GM23338 (cell line): ENCODE measurements at regions not wholly inside any gene's neighbourhood (a gene's known extent, or its start where the extent isn't known, plus 50 kb on each side); places are given as distances from the start of the nearest gene placed in this dataset.
A peak's percentile ranks its signal among the peaks of the same experiment; 100 is the strongest.

Experiments
- ATAC-seq: fragments of 200-7000 bp; cut with Tn5 transposase; 3 replicates; pipeline ENCODE4 v1.9.1; 2020
- DNase-seq: peaks from one replicate; pipeline ENCODE4 v3.0.0-alpha.2; 2015; ENCODE audit warnings: low spot score
- H2AFZ ChIP-seq: fragments of 200-600 bp; sonication (generic); 2 replicates; pipeline ENCODE4 v1.8.0; 2016; ENCODE audit warnings: antibody characterized with exemption, mild to moderate bottlenecking, moderate library complexity
- H3F3A ChIP-seq: fragments of 200-600 bp; sonication (generic); replicated peaks from 2 replicates; pipeline ENCODE4 v1.8.0; 2017; ENCODE audit warnings: antibody characterized with exemption, mixed run types, low read depth
- H3K27ac ChIP-seq: fragments of 200-600 bp; sonication (generic); 2 replicates; pipeline ENCODE4 v1.6.1; 2016; ENCODE audit warnings: low read depth
- H3K27me3 ChIP-seq: fragments of 200-600 bp; sonication (generic); 2 replicates; pipeline ENCODE4 v1.8.0; 2016; ENCODE audit warnings: mild to moderate bottlenecking, mixed run types, moderate library complexity; ENCODE audit not compliant: insufficient read depth
- H3K36me3 ChIP-seq: fragments of 200-600 bp; sonication (generic); 2 replicates; pipeline ENCODE4 v1.8.0; 2016; ENCODE audit warnings: mild to moderate bottlenecking; ENCODE audit not compliant: insufficient read depth
- H3K4me1 ChIP-seq: fragments of 200-600 bp; sonication (generic); 2 replicates; pipeline ENCODE4 v1.8.0; 2016; ENCODE audit warnings: mild to moderate bottlenecking, moderate library complexity; ENCODE audit not compliant: insufficient read depth
- H3K4me2 ChIP-seq: fragments of 200-600 bp; sonication (generic); 2 replicates; pipeline ENCODE4 v1.7.1; 2017; ENCODE audit warnings: mixed run types
- H3K4me3 ChIP-seq: fragments of 200-600 bp; sonication (generic); 2 replicates; pipeline ENCODE4 v1.6.1; 2016; ENCODE audit warnings: mixed run types
- H3K79me2 ChIP-seq: fragments of 200-600 bp; sonication (generic); replicated peaks from 2 replicates; pipeline ENCODE4 v1.8.0; 2017; ENCODE audit warnings: mild to moderate bottlenecking; ENCODE audit not compliant: insufficient read depth
- H3K9me2 ChIP-seq: fragments of 200-600 bp; sonication (generic); 2 replicates; pipeline ENCODE4 v1.8.0; 2017; ENCODE audit not compliant: insufficient read depth
- H4K20me1 ChIP-seq: fragments of 200-600 bp; sonication (generic); replicated peaks from 2 replicates; pipeline ENCODE4 v1.8.0; 2017; ENCODE audit warnings: mild to moderate bottlenecking; ENCODE audit not compliant: insufficient read depth
- H3K27ac Mint-ChIP-seq: 2 replicates; pipeline ENCODE4 v1.8.0; 2020; ENCODE audit warnings: inconsistent platforms, mild to moderate bottlenecking, moderate library complexity, mixed read lengths
- H3K27me3 Mint-ChIP-seq: 3 replicates; pipeline ENCODE4 v1.8.0; 2022; ENCODE audit warnings: low read depth, mild to moderate bottlenecking, moderate library complexity, mixed read lengths, inconsistent platforms; ENCODE audit not compliant: insufficient read depth, poor library complexity
- H3K36me3 Mint-ChIP-seq: 3 replicates; pipeline ENCODE4 v1.8.0; 2021; ENCODE audit warnings: low read depth, mild to moderate bottlenecking, inconsistent platforms, moderate library complexity, mixed read lengths
- H3K4me1 Mint-ChIP-seq: 3 replicates; pipeline ENCODE4 v1.8.0; 2020; ENCODE audit warnings: mild to moderate bottlenecking, inconsistent platforms, mixed read lengths
- H3K4me3 Mint-ChIP-seq: 3 replicates; pipeline ENCODE4 v1.8.0; 2021; ENCODE audit warnings: moderate library complexity, mild to moderate bottlenecking, inconsistent platforms, mixed read lengths
- H3K9me3 Mint-ChIP-seq: 3 replicates; pipeline ENCODE4 v1.8.0; 2020; ENCODE audit warnings: moderate library complexity, mild to moderate bottlenecking, inconsistent platforms, mixed read lengths
- EZH2 ChIP-seq: fragments of 200-600 bp; sonication (generic); IDR thresholded peaks from one replicate; pipeline ENCODE4 v1.8.0; 2017; ENCODE audit warnings: antibody characterized with exemption, mild to moderate bottlenecking, low read depth; ENCODE audit not compliant: unreplicated experiment
- EZH2phosphoT487 ChIP-seq: fragments of 200-600 bp; sonication (generic); IDR thresholded peaks from one replicate; pipeline ENCODE4 v1.8.1; 2018; ENCODE audit warnings: antibody characterized with exemption; ENCODE audit not compliant: unreplicated experiment
- JUNB ChIP-seq: IDR thresholded peaks from one replicate; pipeline ENCODE4 v1.6.1; 2016; ENCODE audit warnings: antibody characterized with exemption; ENCODE audit not compliant: unreplicated experiment
- NANOG ChIP-seq: IDR thresholded peaks from 2 replicates; pipeline ENCODE4 v1.6.1; 2016; ENCODE audit warnings: antibody characterized with exemption, borderline replicate concordance
- STAT1 ChIP-seq: IDR thresholded peaks from one replicate; pipeline ENCODE4 v1.6.1; 2016; ENCODE audit warnings: antibody characterized with exemption; ENCODE audit not compliant: unreplicated experiment
- ZNF331 ChIP-seq: fragments of 250-450 bp; sonication (Bioruptor Pico); IDR thresholded peaks from 2 replicates; pipeline ENCODE4 v1.5.0; 2020; ENCODE audit warnings: low read depth, mild to moderate bottlenecking, moderate library complexity
- TF ChIP-seq, protein P1 (sequence below): IDR thresholded peaks from 2 replicates; pipeline ENCODE4 v1.6.1; 2016; ENCODE audit warnings: antibody characterized with exemption
- TF ChIP-seq, protein P2 (sequence below): fragments of 250-450 bp; sonication (Bioruptor Pico); IDR thresholded peaks from 2 replicates; pipeline ENCODE4 v1.5.0; 2020; ENCODE audit warnings: mild to moderate bottlenecking, moderate library complexity

DNA sequence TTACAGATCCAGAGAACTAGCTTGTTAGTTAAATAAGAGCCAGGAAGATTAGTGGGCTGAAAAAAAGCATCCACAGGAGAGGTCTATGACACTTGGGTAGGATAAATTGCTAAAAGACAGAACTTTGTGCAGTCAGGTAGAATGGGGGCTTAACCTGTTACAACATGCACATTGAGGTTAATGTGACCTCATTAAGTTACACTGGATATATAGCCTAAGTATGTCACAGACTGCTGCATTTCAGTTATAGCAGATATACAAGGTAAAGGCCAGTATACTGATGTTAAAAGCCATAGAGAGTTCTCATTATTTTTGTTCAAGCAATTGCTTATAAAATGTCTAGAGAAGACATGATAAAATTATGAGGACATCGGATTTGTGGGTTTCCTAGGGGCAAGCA, 1179.9 kb upstream of the PCDH9 start (continued):
- TF ChIP-seq, protein P1, sequence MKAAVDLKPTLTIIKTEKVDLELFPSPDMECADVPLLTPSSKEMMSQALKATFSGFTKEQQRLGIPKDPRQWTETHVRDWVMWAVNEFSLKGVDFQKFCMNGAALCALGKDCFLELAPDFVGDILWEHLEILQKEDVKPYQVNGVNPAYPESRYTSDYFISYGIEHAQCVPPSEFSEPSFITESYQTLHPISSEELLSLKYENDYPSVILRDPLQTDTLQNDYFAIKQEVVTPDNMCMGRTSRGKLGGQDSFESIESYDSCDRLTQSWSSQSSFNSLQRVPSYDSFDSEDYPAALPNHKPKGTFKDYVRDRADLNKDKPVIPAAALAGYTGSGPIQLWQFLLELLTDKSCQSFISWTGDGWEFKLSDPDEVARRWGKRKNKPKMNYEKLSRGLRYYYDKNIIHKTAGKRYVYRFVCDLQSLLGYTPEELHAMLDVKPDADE = no peak

DNA sequence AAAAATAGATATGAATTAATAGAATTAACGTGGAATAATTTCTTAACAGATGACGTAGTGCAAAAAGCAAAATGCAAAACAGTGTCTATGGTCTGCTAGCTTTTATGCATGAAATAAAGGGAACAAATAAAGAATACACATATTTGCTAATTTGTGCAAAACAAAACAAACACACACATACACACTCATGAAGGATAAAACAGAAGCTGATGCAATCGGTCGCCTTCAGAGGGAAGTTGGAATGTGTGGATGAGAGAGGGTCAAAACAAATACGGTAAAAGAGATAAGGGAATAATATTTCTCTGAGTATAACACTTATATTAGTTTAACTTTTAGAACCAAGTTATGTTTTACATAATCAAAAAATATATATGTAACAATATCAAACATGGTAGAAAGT, 1160.9 kb upstream of the PCDH9 start:
- Mint-ChIP-seq H3K9me3 (no peaks in the 10 kb centered on the region), H3K4me1 (no peaks in the 10 kb centered on the region), H3K27me3 (no peaks in the 10 kb centered on the region), H3K27ac (peak overlapping the region; percentile 37; the same call in 1 of the 2 replicates), H3K4me3 (no peak overlapping the region), H3K36me3 (no peaks in the 10 kb centered on the region)
- Histone ChIP-seq H3K4me3 (no peak overlapping the region), H2AFZ (peak overlapping the region; percentile 3; the same call in 1 of the 2 replicates), H4K20me1 (no peaks in the 10 kb centered on the region), H3K4me2 (no peak overlapping the region), H3K9me2 (no peaks in the 10 kb centered on the region), H3F3A (no peaks in the 10 kb centered on the region), H3K79me2 (no peaks in the 10 kb centered on the region), H3K27ac (no peak overlapping the region), H3K4me1 (no peaks in the 10 kb centered on the region), H3K27me3 (no peaks in the 10 kb centered on the region), H3K36me3 (no peaks in the 10 kb centered on the region)
- no peak for ATAC-seq
- DNase-seq = no peak
- TF ChIP-seq EZH2 = no peak
- TF ChIP-seq, protein P2, sequence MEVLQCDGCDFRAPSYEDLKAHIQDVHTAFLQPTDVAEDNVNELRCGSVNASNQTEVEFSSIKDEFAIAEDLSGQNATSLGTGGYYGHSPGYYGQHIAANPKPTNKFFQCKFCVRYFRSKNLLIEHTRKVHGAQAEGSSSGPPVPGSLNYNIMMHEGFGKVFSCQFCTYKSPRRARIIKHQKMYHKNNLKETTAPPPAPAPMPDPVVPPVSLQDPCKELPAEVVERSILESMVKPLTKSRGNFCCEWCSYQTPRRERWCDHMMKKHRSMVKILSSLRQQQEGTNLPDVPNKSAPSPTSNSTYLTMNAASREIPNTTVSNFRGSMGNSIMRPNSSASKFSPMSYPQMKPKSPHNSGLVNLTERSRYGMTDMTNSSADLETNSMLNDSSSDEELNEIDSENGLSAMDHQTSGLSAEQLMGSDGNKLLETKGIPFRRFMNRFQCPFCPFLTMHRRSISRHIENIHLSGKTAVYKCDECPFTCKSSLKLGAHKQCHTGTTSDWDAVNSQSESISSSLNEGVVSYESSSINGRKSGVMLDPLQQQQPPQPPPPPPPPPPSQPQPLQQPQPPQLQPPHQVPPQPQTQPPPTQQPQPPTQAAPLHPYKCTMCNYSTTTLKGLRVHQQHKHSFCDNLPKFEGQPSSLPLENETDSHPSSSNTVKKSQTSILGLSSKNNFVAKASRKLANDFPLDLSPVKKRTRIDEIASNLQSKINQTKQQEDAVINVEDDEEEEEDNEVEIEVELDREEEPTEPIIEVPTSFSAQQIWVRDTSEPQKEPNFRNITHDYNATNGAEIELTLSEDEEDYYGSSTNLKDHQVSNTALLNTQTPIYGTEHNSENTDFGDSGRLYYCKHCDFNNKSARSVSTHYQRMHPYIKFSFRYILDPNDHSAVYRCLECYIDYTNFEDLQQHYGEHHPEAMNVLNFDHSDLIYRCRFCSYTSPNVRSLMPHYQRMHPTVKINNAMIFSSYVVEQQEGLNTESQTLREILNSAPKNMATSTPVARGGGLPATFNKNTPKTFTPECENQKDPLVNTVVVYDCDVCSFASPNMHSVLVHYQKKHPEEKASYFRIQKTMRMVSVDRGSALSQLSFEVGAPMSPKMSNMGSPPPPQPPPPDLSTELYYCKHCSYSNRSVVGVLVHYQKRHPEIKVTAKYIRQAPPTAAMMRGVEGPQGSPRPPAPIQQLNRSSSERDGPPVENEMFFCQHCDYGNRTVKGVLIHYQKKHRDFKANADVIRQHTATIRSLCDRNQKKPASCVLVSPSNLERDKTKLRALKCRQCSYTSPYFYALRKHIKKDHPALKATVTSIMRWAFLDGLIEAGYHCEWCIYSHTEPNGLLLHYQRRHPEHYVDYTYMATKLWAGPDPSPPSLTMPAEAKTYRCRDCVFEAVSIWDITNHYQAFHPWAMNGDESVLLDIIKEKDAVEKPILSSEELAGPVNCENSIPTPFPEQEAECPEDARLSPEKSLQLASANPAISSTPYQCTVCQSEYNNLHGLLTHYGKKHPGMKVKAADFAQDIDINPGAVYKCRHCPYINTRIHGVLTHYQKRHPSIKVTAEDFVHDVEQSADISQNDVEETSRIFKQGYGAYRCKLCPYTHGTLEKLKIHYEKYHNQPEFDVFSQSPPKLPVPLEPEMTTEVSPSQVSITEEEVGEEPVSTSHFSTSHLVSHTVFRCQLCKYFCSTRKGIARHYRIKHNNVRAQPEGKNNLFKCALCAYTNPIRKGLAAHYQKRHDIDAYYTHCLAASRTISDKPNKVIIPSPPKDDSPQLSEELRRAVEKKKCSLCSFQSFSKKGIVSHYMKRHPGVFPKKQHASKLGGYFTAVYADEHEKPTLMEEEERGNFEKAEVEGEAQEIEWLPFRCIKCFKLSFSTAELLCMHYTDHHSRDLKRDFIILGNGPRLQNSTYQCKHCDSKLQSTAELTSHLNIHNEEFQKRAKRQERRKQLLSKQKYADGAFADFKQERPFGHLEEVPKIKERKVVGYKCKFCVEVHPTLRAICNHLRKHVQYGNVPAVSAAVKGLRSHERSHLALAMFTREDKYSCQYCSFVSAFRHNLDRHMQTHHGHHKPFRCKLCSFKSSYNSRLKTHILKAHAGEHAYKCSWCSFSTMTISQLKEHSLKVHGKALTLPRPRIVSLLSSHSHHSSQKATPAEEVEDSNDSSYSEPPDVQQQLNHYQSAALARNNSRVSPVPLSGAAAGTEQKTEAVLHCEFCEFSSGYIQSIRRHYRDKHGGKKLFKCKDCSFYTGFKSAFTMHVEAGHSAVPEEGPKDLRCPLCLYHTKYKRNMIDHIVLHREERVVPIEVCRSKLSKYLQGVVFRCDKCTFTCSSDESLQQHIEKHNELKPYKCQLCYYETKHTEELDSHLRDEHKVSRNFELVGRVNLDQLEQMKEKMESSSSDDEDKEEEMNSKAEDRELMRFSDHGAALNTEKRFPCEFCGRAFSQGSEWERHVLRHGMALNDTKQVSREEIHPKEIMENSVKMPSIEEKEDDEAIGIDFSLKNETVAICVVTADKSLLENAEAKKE (CRISPR knock-in tag) = no peak
- TF ChIP-seq NANOG = no peak
- no peak for TF ChIP-seq STAT1
- no peak for TF ChIP-seq ZNF331 (CRISPR knock-in tag)
- TF ChIP-seq, protein P1 = no peak
- TF ChIP-seq JUNB = no peak
- TF ChIP-seq EZH2phosphoT487 = no peak
